ENCODE measurements at regions not wholly inside any gene's neighbourhood (a gene's known extent, or its start where the extent isn't known, plus 50 kb on each side); places are given as distances from the start of the nearest gene placed in this dataset.
"Not testable (repeated sequence)": the region's sequence is repeated elsewhere in the genome, so short reads cannot be mapped to it uniquely, and the experiment has no call there.

- no peak overlapping the region for H3K4me3 ChIP-seq
- H3K9me3 ChIP-seq, result no peaks in the 10 kb centered on the region
- H3K27me3 ChIP-seq, result no peaks in the 10 kb centered on the region
- no peak for TF ChIP-seq POLR2A (IDR thresholded peaks at IDR 0.05)
- no peak for TF ChIP-seq POLR2AphosphoS5 (IDR thresholded peaks at IDR 0.05; ENCODE audit: insufficient read depth in 1 of 2, low read depth in 1 of 2)
- TF ChIP-seq CTCF (IDR thresholded peaks at IDR 0.05), result no peak
- intact Hi-C loops (cut with DNase I), result no loop called here
- H3K4me1 ChIP-seq, result no peaks in the 10 kb centered on the region
- no peak overlapping the region for H3K27ac ChIP-seq
- no peaks in the 10 kb centered on the region for H3K36me3 ChIP-seq
- no peak for DNase-seq (ENCODE audit: extremely low spot score in 2 of 2)
Observed at GRCh38 chr1:148374101-148374500, 109.0 kb downstream of the PPIAL4G start.

GRCh38 chr1:148373192-148373925 is 109.7 kb downstream of the PPIAL4G start:
- H3K4me3 ChIP-seq, result no peak overlapping the region
- H3K9me3 ChIP-seq, result no peaks in the 10 kb centered on the region
- intact Hi-C loops (cut with DNase I), result no loop called here
- H3K36me3 ChIP-seq, result no peaks in the 10 kb centered on the region
- no peak overlapping the region for H3K27ac ChIP-seq
- H3K27me3 ChIP-seq, result no peaks in the 10 kb centered on the region
- TF ChIP-seq POLR2A (IDR thresholded peaks at IDR 0.05) (no peak), POLR2AphosphoS5 (IDR thresholded peaks at IDR 0.05; ENCODE audit: insufficient read depth in 1 of 2, low read depth in 1 of 2) (no peak), CTCF (IDR thresholded peaks at IDR 0.05) (no peak)
- no peaks in the 10 kb centered on the region for H3K4me1 ChIP-seq
- DNase-seq (ENCODE audit: extremely low spot score in 2 of 2), result no peak

GRCh38 chr1:148372731-148373130 is 110.4 kb downstream of the PPIAL4G start:
- DNase-seq (ENCODE audit: extremely low spot score in 2 of 2), result no peak
- no peaks in the 10 kb centered on the region for H3K27me3 ChIP-seq
- H3K4me3 ChIP-seq, result no peak overlapping the region
- H3K9me3 ChIP-seq, result no peaks in the 10 kb centered on the region
- H3K27ac ChIP-seq, result no peak overlapping the region
- no peaks in the 10 kb centered on the region for H3K36me3 ChIP-seq
- no peaks in the 10 kb centered on the region for H3K4me1 ChIP-seq
- no peak for TF ChIP-seq POLR2AphosphoS5 (IDR thresholded peaks at IDR 0.05; ENCODE audit: insufficient read depth in 1 of 2, low read depth in 1 of 2)
- no peak for TF ChIP-seq CTCF (IDR thresholded peaks at IDR 0.05)
- no peak for TF ChIP-seq POLR2A (IDR thresholded peaks at IDR 0.05)
- intact Hi-C loops (cut with DNase I), result no loop called here

- H3K9me3 ChIP-seq; DNase-seq (ENCODE audit: extremely low spot score in 2 of 2); H3K4me1 ChIP-seq; H3K27me3 ChIP-seq; H3K27ac ChIP-seq; H3K36me3 ChIP-seq; H3K4me3 ChIP-seq; intact Hi-C loops (cut with DNase I): not testable (repeated sequence)
Observed at GRCh38 chr1:148372051-148372726, 110.9 kb downstream of the PPIAL4G start.

- H3K27ac ChIP-seq; H3K9me3 ChIP-seq; H3K36me3 ChIP-seq; H3K27me3 ChIP-seq; DNase-seq (ENCODE audit: extremely low spot score in 2 of 2); H3K4me3 ChIP-seq; intact Hi-C loops (cut with DNase I); H3K4me1 ChIP-seq: not testable (repeated sequence)
- peak; percentile 48 to 81 (median 49) for TF ChIP-seq CTCF (IDR thresholded peaks at IDR 0.05)
Observed at GRCh38 chr1:148371551-148371994, 111.5 kb downstream of the PPIAL4G start.

- DNase-seq (ENCODE audit: extremely low spot score in 2 of 2); H3K9me3 ChIP-seq; H3K4me1 ChIP-seq; H3K27me3 ChIP-seq; H3K27ac ChIP-seq; intact Hi-C loops (cut with DNase I); H3K4me3 ChIP-seq; H3K36me3 ChIP-seq: not testable (repeated sequence)
Observed at GRCh38 chr1:148370661-148371060, 112.4 kb downstream of the PPIAL4G start.

Data from vagina (tissue), 2 donors.